IMR-90 (cell line): ENCODE measurements at regions not wholly inside any gene's neighbourhood (a gene's known extent, or its start where the extent isn't known, plus 50 kb on each side); places are given as distances from the start of the nearest gene placed in this dataset.

Source experiments
- ATAC-seq: fragments of 200-7000 bp; cut with Tn5 transposase; 2 replicates; pipeline ENCODE4 v1.9.1; 2020; ENCODE audit warnings: low read depth, mild to moderate bottlenecking, moderate library complexity
- BruUV-seq: library from RNA; stranded (reverse); fragments of 400-500 nt; replicated peaks from 2 replicates; lab custom pipeline; 2021; lab: Mats Ljungman, UMichigan
- CTCF ChIA-PET: fragments of 300-600 bp; formaldehyde crosslinking; extraction: SDS; loops from one replicate; lab custom pipeline; 2021; ENCODE audit warnings: antibody characterized with exemption; lab: Yijun Ruan, JAX
- POLR2A ChIA-PET: fragments of 300-600 bp; sonication (Branson Sonifier 250); formaldehyde crosslinking; loops from one replicate; lab custom pipeline; 2022; ENCODE audit warnings: antibody characterized with exemption; ENCODE audit not compliant: unreplicated experiment; lab: Charles Lee
- DNase-seq: peaks from one replicate; pipeline ENCODE4 v3.0.0; 2013
- H2AFZ ChIP-seq: replicated peaks from 2 replicates; pipeline ENCODE3; 2013; ENCODE audit warnings: low read length, mild to moderate bottlenecking; ENCODE audit not compliant: poor library complexity
- H2AK5ac ChIP-seq: 2 replicates; pipeline ENCODE4 v1.6.1; 2013; ENCODE audit warnings: low read depth, low read length, inconsistent platforms
- H2AK9ac ChIP-seq: replicated peaks from 2 replicates; pipeline ENCODE3; 2013; ENCODE audit warnings: mild to moderate bottlenecking, low read depth, low read length, moderate library complexity; ENCODE audit not compliant: poor library complexity
- H2BK120ac ChIP-seq: 2 replicates; pipeline ENCODE4 v1.6.1; 2013; ENCODE audit warnings: low read depth, low read length, inconsistent platforms
- H2BK15ac ChIP-seq: 3 replicates; pipeline ENCODE4 v1.6.1; 2013; ENCODE audit warnings: low read depth, low read length, inconsistent platforms
- H2BK20ac ChIP-seq: 2 replicates; pipeline ENCODE4 v1.6.1; 2013; ENCODE audit warnings: low read depth, mild to moderate bottlenecking, inconsistent platforms, low read length, moderate library complexity
- H2BK5ac ChIP-seq: 2 replicates; pipeline ENCODE4 v1.6.1; 2013; ENCODE audit warnings: mild to moderate bottlenecking, low read depth, low read length, inconsistent platforms; ENCODE audit not compliant: poor library complexity, severe bottlenecking
- H3K14ac ChIP-seq: replicated peaks from 2 replicates; pipeline ENCODE4 v1.6.1; 2013; ENCODE audit warnings: low read depth, low read length, inconsistent platforms
- H3K18ac ChIP-seq: 2 replicates; pipeline ENCODE4 v1.6.1; 2013; ENCODE audit warnings: low read depth, low read length, control low read depth
- H3K23ac ChIP-seq: 2 replicates; pipeline ENCODE4 v1.6.1; 2013; ENCODE audit warnings: low read depth, low read length, inconsistent platforms
- H3K27ac ChIP-seq: 2 replicates; pipeline ENCODE4 v1.5.1; 2013; ENCODE audit warnings: mild to moderate bottlenecking, control low read depth, low read length; ENCODE audit not compliant: insufficient read depth
- H3K27me3 ChIP-seq: 2 replicates; pipeline ENCODE4 v1.6.1; 2013; ENCODE audit warnings: low read length; ENCODE audit not compliant: control insufficient read depth, insufficient read depth
- H3K36me3 ChIP-seq: 2 replicates; pipeline ENCODE4 v1.6.1; 2013; ENCODE audit warnings: low read length, mixed read lengths; ENCODE audit not compliant: control insufficient read depth, insufficient read depth
- H3K4ac ChIP-seq: 2 replicates; pipeline ENCODE4 v1.6.1; 2013; ENCODE audit warnings: low read depth, low read length, inconsistent platforms
- H3K4me1 ChIP-seq: 2 replicates; pipeline ENCODE4 v1.6.1; 2013; ENCODE audit warnings: low read length, mixed read lengths; ENCODE audit not compliant: control insufficient read depth, insufficient read depth
- H3K4me2 ChIP-seq: 2 replicates; pipeline ENCODE4 v1.6.1; 2013; ENCODE audit warnings: low read depth, mild to moderate bottlenecking, control low read depth, low read length, moderate library complexity
- H3K4me3 ChIP-seq: 2 replicates; pipeline ENCODE4 v1.5.1; 2013; ENCODE audit warnings: low read depth, mild to moderate bottlenecking, control low read depth, low read length, moderate library complexity; ENCODE audit not compliant: insufficient read depth
- H3K56ac ChIP-seq: 2 replicates; pipeline ENCODE4 v1.6.1; 2013; ENCODE audit warnings: low read length, inconsistent platforms; ENCODE audit not compliant: insufficient read depth; ENCODE audit errors: extremely low read depth
- H3K79me1 ChIP-seq, 2 experiments: 2 replicates each; pipeline ENCODE4 v1.6.1; 2013; ENCODE audit warnings: low read length in 2 of 2, inconsistent platforms in 1 of 2, low read depth in 1 of 2
- H3K9ac ChIP-seq: 2 replicates; pipeline ENCODE4 v1.6.1; 2013; ENCODE audit warnings: low read depth, low read length, control low read depth
- H3K9me1 ChIP-seq: 2 replicates; pipeline ENCODE4 v1.6.1; 2013; ENCODE audit warnings: low read length, inconsistent platforms; ENCODE audit not compliant: insufficient read depth
- H3K9me3 ChIP-seq: 2 replicates; pipeline ENCODE4 v1.6.1; 2013; ENCODE audit warnings: low read length; ENCODE audit not compliant: control insufficient read depth, insufficient read depth
- H4K20me1 ChIP-seq: 2 replicates; pipeline ENCODE4 v1.6.1; 2013; ENCODE audit warnings: low read length, inconsistent platforms; ENCODE audit not compliant: insufficient read depth
- H4K5ac ChIP-seq: 2 replicates; pipeline ENCODE4 v1.6.1; 2013; ENCODE audit warnings: mild to moderate bottlenecking, low read depth, low read length, control low read depth
- H4K8ac ChIP-seq, 2 experiments: 2 replicates each; pipeline ENCODE4 v1.6.1; 2013; ENCODE audit warnings: low read depth in 2 of 2, low read length in 2 of 2, control low read depth in 1 of 2, inconsistent platforms in 1 of 2
- H4K91ac ChIP-seq: 2 replicates; pipeline ENCODE4 v1.6.1; 2013; ENCODE audit warnings: low read depth, low read length, inconsistent platforms; ENCODE audit not compliant: insufficient read depth
- BHLHE40 ChIP-seq: fragments of 150-350 bp; IDR thresholded peaks from 2 replicates; pipeline ENCODE4 v1.6.1; 2016; ENCODE audit warnings: mild to moderate bottlenecking, low read depth, low read length
- FOS ChIP-seq: fragments of 150-350 bp; IDR thresholded peaks from 2 replicates; pipeline ENCODE4 v1.6.1; 2016; ENCODE audit warnings: low read depth, low read length
- POLR2A ChIP-seq: IDR thresholded peaks from 2 replicates; pipeline ENCODE4 v1.6.1; 2012; ENCODE audit warnings: mild to moderate bottlenecking, low read depth, low read length
- RAD21 ChIP-seq: IDR thresholded peaks from 2 replicates; pipeline ENCODE4 v1.6.1; 2012; ENCODE audit warnings: low read length, improper control_type of control experiment
- SMC3 ChIP-seq: fragments of 150-350 bp; IDR thresholded peaks from 2 replicates; pipeline ENCODE4 v1.6.1; 2016; ENCODE audit warnings: low read depth, mild to moderate bottlenecking, antibody characterized with exemption, low read length, moderate library complexity
- WGBS, 2 experiments: methylation state at CpG; one replicate each; pipeline versions ENCODE4 v1.1.5 to v1.1.7; 2013; ENCODE audit warnings: missing lambda C conversion rate in 2 of 2; ENCODE audit not compliant: insufficient read length in 1 of 2; ENCODE audit errors: extremely low coverage in 2 of 2; 5-methylcytosine and 5-hydroxymethylcytosine counted together
- dilution Hi-C: fragments of 300-500 bp; cut with HindIII; formaldehyde crosslinking; loops from one replicate; pipeline ENCODE4 v1.14.3; 2018; ENCODE audit warnings: low sequenced_read_pairs; ENCODE audit not compliant: unreplicated experiment
- in situ Hi-C: fragments of 300-500 bp; cut with MboI; formaldehyde crosslinking; loops from 3 replicates; pipeline ENCODE4 v1.14.3; 2019; ENCODE audit warnings: low sequenced_read_pairs, inconsistent platforms, mixed read lengths
- intact Hi-C: fragments of 100-400 bp; cut with micrococcal nuclease; formaldehyde crosslinking; loops from 2 replicates; pipeline ENCODE4 v1.10.0; 2022
- TF ChIP-seq, protein P1 (sequence below): conservative IDR thresholded peaks from 2 replicates; pipeline ENCODE4 v1.5.1; 2012; ENCODE audit warnings: mild to moderate bottlenecking, low read depth, low read length, improper control_type of control experiment

GRCh38 chr9:91089405-91090129 is 272.2 kb downstream of the AUH start:
- H3K14ac ChIP-seq: peak overlapping the region; percentile 63
- H2BK120ac ChIP-seq: peak overlapping the region; percentile 77
- no peaks in the 10 kb centered on the region for H3K79me1 ChIP-seq
- H3K4me2 ChIP-seq: no peak overlapping the region; the same call in 1 of the 2 replicates
- DNase-seq (peak; percentile 73), ATAC-seq (peak; percentile 86)
- 24% methylated on average over 2 of the region's 6 CpGs; no CpG with 5 or more reads in 1 of the 2 experiments for WGBS, 2 experiments
- H2AK5ac ChIP-seq: peak overlapping the region; percentile 74
- H4K91ac ChIP-seq: peak overlapping the region; percentile 47
- H3K9me1 ChIP-seq: 0 out of 2 replicates have a peak, but pooled peaks cover 3% of the 10 kb centered on the region
- peak overlapping the region; percentile 47 for H3K4ac ChIP-seq
- dilution Hi-C loops: no loop called here
- no peak overlapping the region for H3K56ac ChIP-seq
- in situ Hi-C loops: no loop called here
- H3K9me3 ChIP-seq: no peaks in the 10 kb centered on the region
- H3K27ac ChIP-seq: peak overlapping the region; percentile 21
- H4K5ac ChIP-seq: peak overlapping the region; percentile 56
- peaks cover 11% of the 10 kb centered on the region for H3K4me1 ChIP-seq
- peak overlapping the region; percentile 68 for H2AFZ ChIP-seq
- no TSS peak for BruUV-seq
- H2BK15ac ChIP-seq: peak overlapping the region; percentile 6; the same call in 1 of the 3 replicates
- POLR2A ChIA-PET: interaction anchor here (0.8 kb wide), 1 partner anchor 330 kb away, joined by 5 read pairs; no protein-coding TSS in a partner anchor
- H3K27me3 ChIP-seq: no peaks in the 10 kb centered on the region
- no peaks in the 10 kb centered on the region for H3K36me3 ChIP-seq
- H2BK5ac ChIP-seq: peak overlapping the region; percentile 29
- TF ChIP-seq FOS: no peak
- TF ChIP-seq POLR2A: peak; percentile 41; the same call in 1 of the 2 replicates
- TF ChIP-seq RAD21: peak; percentile 79
- no peak for TF ChIP-seq BHLHE40
- TF ChIP-seq, protein P1, sequence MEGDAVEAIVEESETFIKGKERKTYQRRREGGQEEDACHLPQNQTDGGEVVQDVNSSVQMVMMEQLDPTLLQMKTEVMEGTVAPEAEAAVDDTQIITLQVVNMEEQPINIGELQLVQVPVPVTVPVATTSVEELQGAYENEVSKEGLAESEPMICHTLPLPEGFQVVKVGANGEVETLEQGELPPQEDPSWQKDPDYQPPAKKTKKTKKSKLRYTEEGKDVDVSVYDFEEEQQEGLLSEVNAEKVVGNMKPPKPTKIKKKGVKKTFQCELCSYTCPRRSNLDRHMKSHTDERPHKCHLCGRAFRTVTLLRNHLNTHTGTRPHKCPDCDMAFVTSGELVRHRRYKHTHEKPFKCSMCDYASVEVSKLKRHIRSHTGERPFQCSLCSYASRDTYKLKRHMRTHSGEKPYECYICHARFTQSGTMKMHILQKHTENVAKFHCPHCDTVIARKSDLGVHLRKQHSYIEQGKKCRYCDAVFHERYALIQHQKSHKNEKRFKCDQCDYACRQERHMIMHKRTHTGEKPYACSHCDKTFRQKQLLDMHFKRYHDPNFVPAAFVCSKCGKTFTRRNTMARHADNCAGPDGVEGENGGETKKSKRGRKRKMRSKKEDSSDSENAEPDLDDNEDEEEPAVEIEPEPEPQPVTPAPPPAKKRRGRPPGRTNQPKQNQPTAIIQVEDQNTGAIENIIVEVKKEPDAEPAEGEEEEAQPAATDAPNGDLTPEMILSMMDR: peak; percentile 60
- TF ChIP-seq SMC3: peak; percentile 61
- CTCF ChIA-PET: interaction anchor here (0.9 to 2.1 kb wide), 10 partner anchors 18 to 337 kb away, joined by 3 to 13 read pairs (median 4); partner anchors contain the start of gene NFIL3
- intact Hi-C loops: loop anchor here (5.0 kb wide), 1 partner anchor 172 kb away; no protein-coding TSS in a partner anchor
- H3K18ac ChIP-seq: peak overlapping the region; percentile 39
- H2BK20ac ChIP-seq: peak overlapping the region; percentile 51; the same call in 1 of the 2 replicates
- no peak overlapping the region for H3K23ac ChIP-seq
- no peaks in the 10 kb centered on the region for H4K20me1 ChIP-seq
- H2AK9ac ChIP-seq: peak overlapping the region; percentile 60
- H3K9ac ChIP-seq: no peak overlapping the region
- H3K4me3 ChIP-seq: no peak overlapping the region
- peak overlapping the region; percentile 36 to 62; a peak in 3 of 4 replicates for H4K8ac ChIP-seq
